ENCODE measurements at regions not wholly inside any gene's neighbourhood (a gene's known extent, or its start where the extent isn't known, plus 50 kb on each side); places are given as distances from the start of the nearest gene placed in this dataset.

DNA sequence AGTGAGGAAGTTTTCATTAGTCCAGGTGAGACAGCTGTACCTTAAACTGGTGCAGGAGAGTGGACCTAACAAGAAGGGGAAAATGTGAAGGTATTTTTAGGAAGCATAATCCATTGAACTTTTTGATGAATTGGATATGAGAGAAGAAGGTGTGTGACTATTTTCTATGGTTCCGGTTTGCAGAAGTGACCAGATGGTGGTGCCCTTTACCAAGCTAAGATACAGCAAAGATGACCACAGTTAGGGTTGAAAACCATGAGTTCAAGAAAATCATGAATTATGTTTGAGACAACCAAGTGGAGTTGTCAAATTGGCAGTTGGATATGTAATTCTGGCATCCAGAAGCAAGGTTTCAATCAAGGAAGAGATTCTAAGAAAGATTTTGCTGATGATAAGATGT is 61.9 kb upstream of the NRSN1 start:
- TF ChIP-seq, protein P1, sequence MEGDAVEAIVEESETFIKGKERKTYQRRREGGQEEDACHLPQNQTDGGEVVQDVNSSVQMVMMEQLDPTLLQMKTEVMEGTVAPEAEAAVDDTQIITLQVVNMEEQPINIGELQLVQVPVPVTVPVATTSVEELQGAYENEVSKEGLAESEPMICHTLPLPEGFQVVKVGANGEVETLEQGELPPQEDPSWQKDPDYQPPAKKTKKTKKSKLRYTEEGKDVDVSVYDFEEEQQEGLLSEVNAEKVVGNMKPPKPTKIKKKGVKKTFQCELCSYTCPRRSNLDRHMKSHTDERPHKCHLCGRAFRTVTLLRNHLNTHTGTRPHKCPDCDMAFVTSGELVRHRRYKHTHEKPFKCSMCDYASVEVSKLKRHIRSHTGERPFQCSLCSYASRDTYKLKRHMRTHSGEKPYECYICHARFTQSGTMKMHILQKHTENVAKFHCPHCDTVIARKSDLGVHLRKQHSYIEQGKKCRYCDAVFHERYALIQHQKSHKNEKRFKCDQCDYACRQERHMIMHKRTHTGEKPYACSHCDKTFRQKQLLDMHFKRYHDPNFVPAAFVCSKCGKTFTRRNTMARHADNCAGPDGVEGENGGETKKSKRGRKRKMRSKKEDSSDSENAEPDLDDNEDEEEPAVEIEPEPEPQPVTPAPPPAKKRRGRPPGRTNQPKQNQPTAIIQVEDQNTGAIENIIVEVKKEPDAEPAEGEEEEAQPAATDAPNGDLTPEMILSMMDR (IDR thresholded peaks at IDR 0.05; ENCODE audit: extremely low read depth in 1 of 2, insufficient read depth in 1 of 2, low read depth in 1 of 2, low read length in 2 of 2): no peak
- TF ChIP-seq EZH2 (IDR thresholded peaks at IDR 0.05; ENCODE audit: borderline replicate concordance, low read depth, low read length, severe bottlenecking): no peak
- TF ChIP-seq POLR2A (IDR thresholded peaks at IDR 0.05; ENCODE audit: low read depth, low read length): no peak
